GM12878 (cell line): ENCODE measurements at regions not wholly inside any gene's neighbourhood (a gene's known extent, or its start where the extent isn't known, plus 50 kb on each side); places are given as distances from the start of the nearest gene placed in this dataset.

Experiments used
- ATAC-seq: fragments of 200-7000 bp; cut with Tn5 transposase; 3 replicates; pipeline ENCODE4 v1.9.1; 2020; ENCODE audit warnings: mild to moderate bottlenecking, moderate library complexity
- BruUV-seq: library from RNA; stranded (reverse); fragments of 400-500 nt; replicated peaks from 2 replicates; lab custom pipeline; 2021; lab: Mats Ljungman, UMichigan
- CTCF ChIA-PET: fragments of 300-600 bp; sonication (Branson Sonifier 250); formaldehyde crosslinking; extraction: SDS; loops from one replicate; lab custom pipeline; 2021; ENCODE audit warnings: inconsistent platforms; lab: Yijun Ruan, JAX
- POLR2A ChIA-PET: fragments of 350-600 bp; formaldehyde crosslinking; extraction: SDS; loops from one replicate; lab custom pipeline; 2021; ENCODE audit warnings: inconsistent platforms; lab: Charles Lee
- RAD21 ChIA-PET: fragments of 300-600 bp; sonication (Branson Sonifier 250); formaldehyde crosslinking; loops from one replicate; lab custom pipeline; 2023; ENCODE audit warnings: antibody characterized with exemption; ENCODE audit not compliant: unreplicated experiment; lab: Charles Lee
- SMC1A ChIA-PET: fragments of 300-600 bp; sonication (Branson Sonifier 250); formaldehyde crosslinking; loops from one replicate; lab custom pipeline; 2023; ENCODE audit not compliant: unreplicated experiment, uncharacterized antibody; lab: Charles Lee
- DNase-seq: peaks from one replicate; pipeline ENCODE4 v3.0.0-alpha.2; 2011; ENCODE audit warnings: low read depth, low spot score
- FAIRE-seq: peaks from 3 replicates; lab custom pipeline; 2011; peaks lifted over from hg19 to GRCh38; lab: Jason Lieb, UNC
- H2AFZ ChIP-seq: 2 replicates; pipeline ENCODE4 v1.6.0; 2011; ENCODE audit warnings: low read depth, low read length, control low read depth; ENCODE audit not compliant: control insufficient read depth
- H3K27ac ChIP-seq: 2 replicates; pipeline ENCODE4 v1.5.1; 2011; ENCODE audit warnings: control low read depth; ENCODE audit not compliant: control insufficient read depth, insufficient read depth
- H3K27me3 ChIP-seq, 2 experiments: replicated peaks in 1 of 2; 2 replicates each; pipeline versions ENCODE4 v1.6.0 to v1.6.1; 2011; ENCODE audit warnings: low read length in 1 of 2; ENCODE audit not compliant: control insufficient read depth in 2 of 2, insufficient read depth in 2 of 2
- H3K36me3 ChIP-seq, 2 experiments: 2 replicates each; pipeline ENCODE4 v1.5.1; 2011; ENCODE audit warnings: low read length in 1 of 2; ENCODE audit not compliant: control insufficient read depth in 2 of 2, insufficient read depth in 2 of 2
- H3K4me1 ChIP-seq: 2 replicates; pipeline ENCODE4 v1.6.1; 2011; ENCODE audit warnings: mild to moderate bottlenecking, low read length, moderate library complexity, mixed read lengths; ENCODE audit not compliant: control insufficient read depth, insufficient read depth
- H3K4me2 ChIP-seq: 2 replicates; pipeline ENCODE4 v1.6.0; 2011; ENCODE audit warnings: control low read depth; ENCODE audit not compliant: control insufficient read depth, insufficient read depth
- H3K4me3 ChIP-seq: fragments of 200-600 bp; sonication (generic); 2 replicates; pipeline ENCODE4 v1.5.1; 2016
- H3K79me2 ChIP-seq: 2 replicates; pipeline ENCODE4 v1.6.0; 2011; ENCODE audit warnings: low read length; ENCODE audit not compliant: control insufficient read depth, insufficient read depth
- H3K9ac ChIP-seq: 2 replicates; pipeline ENCODE4 v1.8.0; 2011; ENCODE audit warnings: low read length, control low read depth, mixed read lengths; ENCODE audit not compliant: control insufficient read depth, insufficient read depth
- H3K9me3 ChIP-seq: replicated peaks from 3 replicates; pipeline ENCODE4 v1.5.1; 2011; ENCODE audit warnings: mild to moderate bottlenecking, low read length; ENCODE audit not compliant: control insufficient read depth, insufficient read depth
- H4K20me1 ChIP-seq: 2 replicates; pipeline ENCODE4 v1.6.0; 2011; ENCODE audit not compliant: control insufficient read depth, insufficient read depth
- CREB1 ChIP-seq: IDR thresholded peaks from 2 replicates; pipeline ENCODE4 v1.6.1; 2012; ENCODE audit warnings: low read depth, mild to moderate bottlenecking, inconsistent platforms
- IKZF1 ChIP-seq: fragments of 450-650 bp; conservative IDR thresholded peaks from 2 replicates; pipeline ENCODE4 v1.6.1; 2017; ENCODE audit warnings: antibody characterized with exemption, mild to moderate bottlenecking
- JUND ChIP-seq: IDR thresholded peaks from 2 replicates; pipeline ENCODE4 v1.6.1; 2012; ENCODE audit warnings: low read depth, mild to moderate bottlenecking, low read length, improper control_type of control experiment, moderate library complexity
- KAT2A ChIP-seq: conservative IDR thresholded peaks from 2 replicates; pipeline ENCODE4 v1.6.1; 2011; ENCODE audit warnings: low read depth, low read length; ENCODE audit not compliant: control insufficient read depth
- LARP7 ChIP-seq: fragments of 450-650 bp; IDR thresholded peaks from 2 replicates; pipeline ENCODE4 v1.6.1; 2017; ENCODE audit warnings: mild to moderate bottlenecking
- NR2C1 ChIP-seq: fragments of 450-650 bp; IDR thresholded peaks from 2 replicates; pipeline ENCODE4 v1.6.1; 2017; ENCODE audit warnings: antibody characterized with exemption, mild to moderate bottlenecking, moderate library complexity
- RCOR1 ChIP-seq: conservative IDR thresholded peaks from 2 replicates; pipeline ENCODE4 v1.6.1; 2012; ENCODE audit warnings: low read depth, low read length, improper control_type of control experiment
- RELA ChIP-seq: fragments of 450-650 bp; IDR thresholded peaks from 2 replicates; pipeline ENCODE4 v1.8.0; 2014; ENCODE audit warnings: borderline replicate concordance; ENCODE audit not compliant: partially characterized antibody
- ZZZ3 ChIP-seq: IDR thresholded peaks from 2 replicates; pipeline ENCODE4 v1.6.1; 2011; ENCODE audit warnings: low read depth; ENCODE audit not compliant: control insufficient read depth, insufficient read length
- WGBS: methylation state at CpG from one replicate; pipeline ENCODE4 v1.1.6; 2016; ENCODE audit warnings: low lambda C conversion rate; ENCODE audit not compliant: insufficient replicate concordance, insufficient coverage; ENCODE audit errors: missing lambda C conversion rate; 5-methylcytosine and 5-hydroxymethylcytosine counted together
- in situ Hi-C: fragments of 300-500 bp; cut with MboI; formaldehyde crosslinking; loops from 9 replicates; pipeline ENCODE4 v1.14.3; 2018; ENCODE audit warnings: mixed read lengths
- intact Hi-C: fragments of 100-400 bp; cut with micrococcal nuclease; formaldehyde crosslinking; loops from one replicate; pipeline ENCODE4 v1.14.2; 2022; ENCODE audit not compliant: unreplicated experiment
- TF ChIP-seq, protein P1 (sequence below): IDR thresholded peaks from 2 replicates; pipeline ENCODE4 v1.6.1; 2011; ENCODE audit warnings: mild to moderate bottlenecking, low read depth, low read length, moderate library complexity; ENCODE audit not compliant: insufficient replicate concordance
- TF ChIP-seq, protein P2 (sequence below): fragments of 450-650 bp; IDR thresholded peaks from 2 replicates; pipeline ENCODE4 v1.6.1; 2017; ENCODE audit warnings: low read depth, mild to moderate bottlenecking, moderate library complexity

GRCh38 chr9:106712279-106712678, 150.7 kb upstream of the ZNF462 start:
- TF ChIP-seq RCOR1, result no peak
- TF ChIP-seq LARP7, result no peak
- TF ChIP-seq ZZZ3, result no peak
- TF ChIP-seq, protein P1, sequence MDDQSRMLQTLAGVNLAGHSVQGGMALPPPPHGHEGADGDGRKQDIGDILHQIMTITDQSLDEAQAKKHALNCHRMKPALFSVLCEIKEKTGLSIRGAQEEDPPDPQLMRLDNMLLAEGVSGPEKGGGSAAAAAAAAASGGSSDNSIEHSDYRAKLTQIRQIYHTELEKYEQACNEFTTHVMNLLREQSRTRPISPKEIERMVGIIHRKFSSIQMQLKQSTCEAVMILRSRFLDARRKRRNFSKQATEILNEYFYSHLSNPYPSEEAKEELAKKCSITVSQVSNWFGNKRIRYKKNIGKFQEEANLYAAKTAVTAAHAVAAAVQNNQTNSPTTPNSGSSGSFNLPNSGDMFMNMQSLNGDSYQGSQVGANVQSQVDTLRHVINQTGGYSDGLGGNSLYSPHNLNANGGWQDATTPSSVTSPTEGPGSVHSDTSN, result no peak
- TF ChIP-seq NR2C1, result no peak
- no peak for TF ChIP-seq RELA
- WGBS, result 38% methylated on average over 4 of the region's 4 CpGs
- no peaks in the 10 kb centered on the region for H3K79me2 ChIP-seq
- ChIA-PET POLR2A (no interaction called here), RAD21 (no interaction called here), SMC1A (no interaction called here), CTCF (no interaction called here)
- no TSS peak for BruUV-seq
- H3K27me3 ChIP-seq, result no peaks in the 10 kb centered on the region; a peak in 1 of 4 replicates
- H3K9ac ChIP-seq, result no peak overlapping the region
- no peak overlapping the region for H2AFZ ChIP-seq
- H3K36me3 ChIP-seq, result no peaks in the 10 kb centered on the region
- intact Hi-C loops (no loop called here), in situ Hi-C loops (no loop called here)
- H4K20me1 ChIP-seq, result no peaks in the 10 kb centered on the region
- H3K27ac ChIP-seq, result no peak overlapping the region
- FAIRE-seq (no peak), ATAC-seq (no peak), DNase-seq (no peak)
- no peak overlapping the region for H3K4me2 ChIP-seq
- no peaks in the 10 kb centered on the region for H3K9me3 ChIP-seq
- H3K4me1 ChIP-seq, result no peaks in the 10 kb centered on the region
- no peak overlapping the region for H3K4me3 ChIP-seq

DNA sequence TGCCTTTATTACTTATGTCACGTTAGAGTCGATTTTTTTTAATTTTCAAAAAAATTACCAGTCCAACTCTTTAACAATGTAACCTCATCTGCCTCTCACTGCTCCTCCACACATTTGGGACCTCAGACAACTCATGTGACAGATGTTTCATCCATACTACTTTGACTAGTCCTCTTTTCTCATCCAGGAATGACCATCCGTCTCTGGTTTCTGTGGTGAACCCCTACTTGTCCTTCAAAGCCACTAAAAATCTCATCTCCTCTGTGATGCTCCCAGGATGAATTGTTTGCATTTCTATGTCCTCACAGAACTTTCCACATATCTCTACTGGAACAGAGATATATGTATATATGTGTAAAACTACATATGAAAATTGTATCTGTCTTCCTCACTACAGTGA, 149.8 kb upstream of the ZNF462 start:
- WGBS, result 42% methylated on average over 3 of the region's 3 CpGs
- Histone ChIP-seq H3K4me3 (no peak overlapping the region), H3K9me3 (no peaks in the 10 kb centered on the region), H3K27me3 (no peaks in the 10 kb centered on the region), H4K20me1 (no peaks in the 10 kb centered on the region), H3K27ac (no peak overlapping the region), H3K4me2 (no peak overlapping the region), H2AFZ (no peak overlapping the region), H3K36me3 (no peaks in the 10 kb centered on the region), H3K79me2 (no peaks in the 10 kb centered on the region), H3K4me1 (no peaks in the 10 kb centered on the region), H3K9ac (no peak overlapping the region)
- CTCF ChIA-PET, result no interaction called here
- RAD21 ChIA-PET, result no interaction called here
- ATAC-seq (no peak), FAIRE-seq (no peak), DNase-seq (no peak)
- SMC1A ChIA-PET, result no interaction called here
- POLR2A ChIA-PET, result no interaction called here
- no TSS peak for BruUV-seq
- intact Hi-C loops (no loop called here), in situ Hi-C loops (no loop called here)
- TF ChIP-seq, protein P2, sequence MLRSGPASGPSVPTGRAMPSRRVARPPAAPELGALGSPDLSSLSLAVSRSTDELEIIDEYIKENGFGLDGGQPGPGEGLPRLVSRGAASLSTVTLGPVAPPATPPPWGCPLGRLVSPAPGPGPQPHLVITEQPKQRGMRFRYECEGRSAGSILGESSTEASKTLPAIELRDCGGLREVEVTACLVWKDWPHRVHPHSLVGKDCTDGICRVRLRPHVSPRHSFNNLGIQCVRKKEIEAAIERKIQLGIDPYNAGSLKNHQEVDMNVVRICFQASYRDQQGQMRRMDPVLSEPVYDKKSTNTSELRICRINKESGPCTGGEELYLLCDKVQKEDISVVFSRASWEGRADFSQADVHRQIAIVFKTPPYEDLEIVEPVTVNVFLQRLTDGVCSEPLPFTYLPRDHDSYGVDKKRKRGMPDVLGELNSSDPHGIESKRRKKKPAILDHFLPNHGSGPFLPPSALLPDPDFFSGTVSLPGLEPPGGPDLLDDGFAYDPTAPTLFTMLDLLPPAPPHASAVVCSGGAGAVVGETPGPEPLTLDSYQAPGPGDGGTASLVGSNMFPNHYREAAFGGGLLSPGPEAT, result no peak
- TF ChIP-seq IKZF1 (no peak), KAT2A (no peak), CREB1 (no peak), JUND (no peak)
- TF ChIP-seq, protein P1, result no peak
